SKM-1 treated with dmso at 0.1 percent for 144 hours (cell line): ENCODE measurements at regions not wholly inside any gene's neighbourhood (a gene's known extent, or its start where the extent isn't known, plus 50 kb on each side); places are given as distances from the start of the nearest gene placed in this dataset.

ENCODE experiments used
- DNase-seq: peaks from one replicate; lab custom pipeline; 2025; ENCODE audit not compliant: unreplicated experiment; lab: John Stamatoyannopoulos, UW

DNA sequence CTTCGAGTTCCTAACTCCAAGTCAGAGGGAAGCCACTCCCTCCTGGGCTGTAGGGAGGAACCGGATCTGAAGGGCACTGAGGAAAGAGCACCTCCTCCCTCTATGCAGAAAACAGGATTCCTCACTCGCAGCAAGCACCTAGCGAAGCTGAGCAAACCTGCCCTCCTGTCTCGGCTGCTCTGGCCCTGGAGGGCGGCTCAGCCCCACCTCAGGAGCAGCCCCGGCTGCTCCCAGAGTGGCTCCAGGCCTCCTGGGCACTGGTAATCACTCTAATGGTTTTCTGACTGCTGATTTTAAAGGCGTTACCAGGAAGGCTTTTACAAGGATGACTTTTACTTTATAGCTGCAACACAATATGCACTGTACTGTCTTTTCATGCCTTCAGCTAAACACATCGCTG lies 312.5 kb downstream of the TEX29 start:
- no peak for DNase-seq

DNA sequence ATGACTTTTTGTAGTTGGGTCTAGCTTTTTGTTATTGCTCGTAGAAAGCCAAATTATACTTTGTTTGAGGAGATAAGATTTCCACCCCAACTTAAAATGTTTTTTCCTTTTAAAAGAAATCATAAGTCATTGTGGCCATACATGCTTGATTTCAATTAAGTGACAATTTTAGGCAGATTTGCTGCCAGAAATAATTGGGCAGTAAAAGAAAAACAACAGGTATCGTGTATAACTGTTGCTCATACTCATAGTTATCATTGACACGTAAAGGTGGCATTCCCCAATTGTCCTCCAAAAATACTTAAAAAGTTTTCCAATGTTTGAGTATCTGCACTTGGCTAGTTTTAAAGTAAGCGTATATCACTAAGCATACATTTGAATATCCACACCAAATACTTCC lies 313.0 kb downstream of the TEX29 start:
- DNase-seq, result no peak

DNA sequence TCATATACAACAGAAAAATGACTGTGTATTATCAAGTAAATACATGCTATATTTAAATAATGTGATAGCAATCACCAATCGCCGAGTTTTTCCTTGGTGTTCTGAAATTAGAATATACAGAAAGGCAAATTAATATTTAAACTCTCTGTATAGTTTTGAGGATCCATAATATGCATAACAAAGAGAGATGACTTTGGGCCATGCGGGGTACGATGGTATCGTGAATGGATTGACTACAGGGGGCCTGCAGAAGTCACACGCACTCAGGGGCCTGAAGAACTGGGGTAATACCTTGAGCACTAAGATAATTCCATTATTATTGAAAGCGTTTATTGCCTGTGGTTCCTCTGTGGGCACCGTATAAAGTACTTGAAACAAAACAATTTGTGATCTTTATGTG lies 314.0 kb downstream of the TEX29 start:
- DNase-seq, result no peak

DNA sequence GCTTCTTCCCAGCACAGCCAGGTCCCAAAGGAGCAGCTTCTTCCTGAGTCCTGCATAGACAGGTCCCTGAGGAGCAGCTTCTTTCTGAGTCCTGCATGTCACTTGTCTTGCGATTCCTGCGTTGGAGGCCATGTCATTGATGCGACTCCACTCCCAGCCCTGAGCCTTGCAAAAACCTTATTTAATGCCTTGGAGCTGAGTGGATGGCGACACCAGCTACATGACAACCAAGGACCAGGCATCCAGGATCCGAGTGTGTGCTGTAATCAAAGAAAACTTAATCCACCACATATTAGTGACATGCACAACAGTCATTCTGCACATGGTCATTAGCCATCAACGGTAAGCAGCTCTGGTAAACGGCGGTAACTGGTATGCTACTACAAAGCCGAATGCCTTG lies 315.8 kb downstream of the TEX29 start:
- DNase-seq, result no peak

DNA sequence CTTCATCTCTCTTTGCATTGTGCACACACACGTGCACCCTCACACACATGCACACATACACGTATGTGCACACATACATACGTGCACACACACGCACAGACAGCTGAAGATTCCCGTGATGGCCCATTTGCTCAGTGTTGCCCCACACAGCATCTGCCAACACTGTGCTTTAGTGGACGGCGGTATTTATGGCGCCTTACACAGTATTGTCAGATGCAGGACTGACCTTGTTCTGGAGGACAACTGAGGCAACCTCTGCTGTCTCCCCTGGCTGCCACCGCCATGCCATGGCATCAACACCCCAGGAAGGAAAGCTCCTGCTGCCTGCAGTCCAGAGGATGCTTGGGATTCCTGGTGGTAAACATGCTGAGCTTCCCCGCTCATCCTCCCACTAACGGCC lies 316.4 kb downstream of the TEX29 start:
- DNase-seq, result no peak

DNA sequence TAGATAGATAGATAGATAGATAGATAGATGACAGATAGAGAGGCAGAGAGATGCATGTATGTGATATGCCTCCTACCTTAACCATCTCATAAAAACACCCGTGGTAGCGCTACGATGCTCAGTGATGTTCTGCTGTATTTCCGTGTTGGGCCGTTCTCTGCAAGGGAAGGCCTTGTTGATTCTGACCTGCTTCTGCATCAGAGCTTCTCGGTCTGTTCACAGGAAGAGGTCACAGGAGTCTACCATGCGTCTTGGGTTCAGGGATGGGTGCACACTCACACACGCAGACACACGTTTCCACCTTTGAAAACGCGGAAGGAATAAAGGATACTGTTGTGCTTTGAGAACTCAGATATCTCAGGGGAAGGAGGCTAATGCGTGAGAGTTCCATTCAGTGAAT lies 316.9 kb downstream of the TEX29 start:
- no peak for DNase-seq

DNA sequence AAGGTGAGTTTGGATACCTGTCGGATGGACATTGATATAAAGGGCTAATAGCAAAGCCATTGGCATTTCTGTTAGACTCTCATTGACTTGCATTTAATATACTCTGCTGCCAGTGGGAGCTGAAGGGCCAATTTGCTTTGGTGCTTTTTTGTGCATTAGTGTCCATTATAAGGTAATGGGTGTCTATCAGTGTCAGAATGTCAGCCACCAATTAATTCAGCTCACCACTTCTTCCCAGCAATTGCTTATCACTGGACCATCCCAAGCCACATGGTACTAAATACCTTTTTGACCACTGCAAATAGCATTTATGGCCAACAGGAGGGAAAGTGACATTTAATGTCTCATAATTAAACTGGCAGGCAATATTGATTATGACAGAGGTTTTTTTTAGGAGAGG lies 317.8 kb downstream of the TEX29 start:
- DNase-seq, result no peak

DNA sequence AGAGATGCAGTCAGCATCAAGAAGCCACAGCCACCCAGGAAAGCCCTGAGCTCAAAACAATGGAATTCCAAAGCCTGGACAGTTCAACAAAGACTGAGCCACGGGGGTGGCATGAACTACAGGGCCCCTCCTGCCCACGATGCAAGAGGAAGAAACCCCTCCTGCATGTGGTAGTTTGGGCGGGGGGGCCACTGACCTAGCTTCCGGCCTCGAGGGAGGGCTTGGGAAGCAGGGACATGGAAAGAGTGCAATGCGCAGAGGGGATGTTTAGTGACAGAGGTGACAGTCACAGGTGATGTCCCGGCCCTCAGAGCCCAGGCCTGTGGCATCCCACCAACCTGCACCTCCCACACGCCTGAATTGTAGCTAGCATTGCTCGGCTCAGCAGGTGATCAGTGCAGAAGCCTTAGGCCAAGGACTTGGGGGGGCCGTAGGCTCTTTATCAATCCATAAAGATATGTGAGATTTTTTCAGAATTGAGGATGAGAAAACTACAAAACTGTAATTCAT lies 318.8 kb downstream of the TEX29 start:
- DNase-seq, result no peak

DNA sequence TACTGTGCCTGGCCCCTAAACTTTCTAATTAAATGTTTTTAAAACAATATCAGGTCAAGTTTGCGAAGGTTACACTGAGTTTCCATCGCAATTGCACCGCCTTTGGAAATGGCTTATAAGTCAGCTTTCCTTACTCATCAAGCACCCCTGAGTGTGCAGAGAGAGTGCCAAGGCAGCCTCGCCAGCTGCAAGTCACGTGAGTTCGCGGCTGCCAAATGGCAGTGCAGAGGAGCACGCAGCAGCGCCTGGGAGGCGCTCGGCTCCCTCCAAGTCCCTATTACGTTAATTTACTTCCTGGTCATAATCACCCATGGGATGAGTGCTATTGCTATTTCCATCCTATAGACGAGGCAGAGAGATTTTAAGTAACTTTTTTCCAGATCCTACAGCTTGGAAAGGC lies 319.6 kb downstream of the TEX29 start:
- DNase-seq, result no peak

DNA sequence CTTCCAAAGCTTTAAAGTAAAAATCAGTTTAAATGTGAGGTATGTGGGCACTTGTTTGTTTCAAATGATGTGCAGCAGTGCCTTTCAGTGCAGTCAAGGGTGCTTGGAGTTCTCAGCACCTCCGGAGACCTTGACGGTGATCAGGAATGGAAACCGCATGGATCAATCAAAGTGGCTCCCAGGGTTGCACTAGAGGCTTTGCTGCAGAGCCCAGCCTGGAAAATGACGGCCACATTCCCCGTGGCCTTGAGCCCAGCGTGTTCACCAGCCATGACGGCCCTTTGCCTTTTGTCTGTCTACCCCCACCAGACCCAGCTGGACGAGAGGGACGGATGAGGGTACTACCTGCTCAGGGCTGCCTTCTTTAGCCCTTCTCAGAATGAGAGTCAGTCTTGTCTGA lies 320.0 kb downstream of the TEX29 start:
- DNase-seq, result no peak

DNA sequence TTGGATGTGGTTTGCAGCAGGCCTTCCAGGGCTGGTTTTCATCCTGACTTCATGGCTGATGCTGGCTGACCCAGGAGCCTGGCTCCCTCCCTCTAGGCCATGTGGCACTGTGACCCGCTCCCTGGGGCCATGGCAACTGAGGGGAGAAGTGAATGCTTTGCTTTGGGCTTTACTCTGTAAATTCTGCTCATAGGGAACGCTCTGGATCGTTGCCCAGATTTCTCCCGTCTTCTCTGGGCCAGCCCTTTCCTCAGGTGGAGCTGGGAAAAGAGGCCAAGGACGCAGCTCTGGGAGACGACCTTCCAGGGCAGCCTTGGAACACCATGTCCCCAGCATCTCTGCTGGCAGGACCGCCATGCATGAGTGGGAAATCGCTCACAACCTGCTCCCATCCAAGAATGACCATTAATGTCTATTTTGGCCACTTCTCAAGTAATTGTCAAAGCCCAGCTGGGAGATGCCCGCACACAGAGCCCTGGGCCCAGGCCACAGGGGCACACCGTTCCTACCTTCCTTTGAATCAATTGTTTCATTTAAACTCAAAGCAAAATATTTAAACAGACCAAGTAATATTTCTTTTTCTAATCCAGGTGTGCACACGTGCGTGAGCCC lies 321.8 kb downstream of the TEX29 start:
- no peak for DNase-seq

DNA sequence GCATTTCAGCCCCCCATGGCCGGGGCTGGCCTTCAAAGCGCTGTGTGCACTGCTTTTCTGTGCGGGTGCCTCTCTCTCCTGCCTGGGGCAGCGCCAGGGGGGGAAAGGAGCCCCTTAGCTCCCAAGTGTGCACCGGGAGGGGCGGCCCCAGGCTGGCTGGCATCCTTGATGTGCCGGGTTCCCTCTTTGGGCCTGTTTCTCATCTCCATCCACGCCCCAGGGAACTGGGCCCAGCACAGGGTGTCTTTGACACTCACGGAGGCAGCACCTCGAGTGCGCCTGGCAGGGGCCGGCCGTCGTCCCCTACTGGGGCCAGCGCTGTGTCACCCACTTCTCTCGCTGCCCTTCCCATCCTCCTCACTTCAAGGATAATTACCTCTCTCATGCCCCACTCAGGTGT lies 324.3 kb downstream of the TEX29 start:
- no peak for DNase-seq

DNA sequence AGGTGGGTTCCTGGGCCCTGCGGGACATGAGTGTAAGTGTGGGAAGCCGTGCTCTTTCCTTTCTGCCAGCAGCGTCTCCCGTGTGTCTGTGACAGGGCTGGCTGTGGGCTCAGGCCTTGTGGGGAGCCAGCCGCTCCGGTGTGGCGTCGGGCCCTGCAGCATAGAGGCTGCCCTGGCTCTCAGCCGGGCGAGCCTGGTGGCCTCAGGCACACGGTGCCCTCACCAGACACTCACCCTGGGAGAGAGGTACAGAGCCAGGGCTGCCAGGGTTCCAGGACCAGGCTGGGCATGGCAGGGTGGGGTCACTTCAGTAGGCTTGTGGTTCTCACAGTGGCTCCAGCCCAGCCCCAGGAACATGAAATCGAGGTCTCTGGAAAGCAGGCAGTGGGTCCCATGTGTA lies 324.8 kb downstream of the TEX29 start:
- no peak for DNase-seq

DNA sequence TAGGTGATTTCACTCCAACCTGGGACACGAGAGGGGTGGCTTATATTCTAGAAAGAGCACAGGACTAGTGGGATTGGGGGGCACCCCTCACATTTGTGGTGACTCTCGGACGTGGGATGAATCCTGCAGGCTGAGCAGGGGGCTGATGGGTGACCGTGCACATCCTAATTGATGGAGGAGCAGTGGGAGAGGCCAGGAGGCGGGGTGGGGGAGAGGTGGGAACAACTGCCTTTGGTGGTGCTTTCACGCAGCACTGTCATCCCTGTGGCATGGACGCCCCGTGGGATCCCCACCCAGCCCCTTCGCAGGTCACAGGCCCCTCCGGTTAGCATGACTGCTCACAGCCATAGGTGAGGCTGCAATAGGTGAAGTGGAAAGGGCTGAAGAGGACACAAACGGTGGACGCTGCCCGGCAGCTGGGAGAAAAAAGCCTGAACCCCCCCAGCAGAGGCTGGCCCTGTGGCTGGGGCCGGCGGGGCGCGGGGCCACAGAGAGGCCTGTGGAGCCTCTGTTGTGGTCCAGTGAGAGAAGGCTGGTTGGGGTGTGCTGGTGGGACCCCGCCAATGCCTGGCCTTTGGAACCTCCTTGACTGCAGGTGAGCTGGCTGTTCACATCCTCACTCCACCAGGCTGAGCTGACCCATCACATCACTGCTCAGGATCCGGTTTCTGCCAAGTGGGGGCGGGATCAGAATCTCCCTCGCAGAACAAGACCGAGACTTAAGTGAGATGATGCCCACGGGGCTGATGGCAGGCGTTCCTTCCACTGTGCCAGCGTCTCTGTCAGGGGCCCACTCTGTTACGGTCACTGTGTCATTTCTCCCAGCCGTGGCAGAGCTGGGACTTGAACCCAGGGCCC lies 325.4 kb downstream of the TEX29 start:
- no peak for DNase-seq

DNA sequence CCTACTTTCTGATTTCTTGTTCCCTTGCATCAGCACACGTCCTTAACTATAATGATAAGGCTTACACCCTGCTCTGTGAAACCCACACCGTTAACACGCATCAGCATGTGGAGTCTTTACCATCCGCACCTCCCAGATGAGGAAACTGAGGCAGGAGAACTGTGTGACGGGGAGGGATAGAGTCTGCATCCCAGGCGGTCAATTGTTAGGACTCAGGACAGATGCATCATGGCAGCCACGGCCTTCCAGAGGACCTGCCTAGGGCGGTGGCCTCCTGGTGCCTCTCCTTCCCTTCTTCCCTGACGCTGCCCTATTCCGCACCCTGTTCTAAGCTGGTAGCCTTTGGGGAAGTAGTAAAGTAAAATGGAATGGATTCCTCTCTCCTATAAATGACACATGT lies 326.0 kb downstream of the TEX29 start:
- no peak for DNase-seq

DNA sequence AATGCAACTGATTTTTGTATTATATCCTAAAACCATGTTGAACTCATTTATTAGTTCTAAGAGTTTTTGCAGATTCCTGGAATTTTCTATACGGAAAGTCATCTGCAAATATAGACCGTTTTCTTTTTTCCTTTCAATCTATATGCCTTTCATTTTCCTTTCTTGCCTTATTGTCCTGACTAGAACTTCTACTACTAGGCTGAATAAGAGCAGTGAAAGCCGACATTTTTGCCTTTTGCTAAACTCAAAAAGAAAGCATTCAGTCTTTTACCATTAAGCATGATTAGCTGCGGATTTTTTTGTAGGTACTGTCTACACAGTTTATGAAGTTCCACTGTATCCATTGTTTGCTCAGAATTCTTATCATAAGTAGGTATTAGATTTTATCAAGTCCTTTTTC lies 328.4 kb downstream of the TEX29 start:
- DNase-seq, result no peak

DNA sequence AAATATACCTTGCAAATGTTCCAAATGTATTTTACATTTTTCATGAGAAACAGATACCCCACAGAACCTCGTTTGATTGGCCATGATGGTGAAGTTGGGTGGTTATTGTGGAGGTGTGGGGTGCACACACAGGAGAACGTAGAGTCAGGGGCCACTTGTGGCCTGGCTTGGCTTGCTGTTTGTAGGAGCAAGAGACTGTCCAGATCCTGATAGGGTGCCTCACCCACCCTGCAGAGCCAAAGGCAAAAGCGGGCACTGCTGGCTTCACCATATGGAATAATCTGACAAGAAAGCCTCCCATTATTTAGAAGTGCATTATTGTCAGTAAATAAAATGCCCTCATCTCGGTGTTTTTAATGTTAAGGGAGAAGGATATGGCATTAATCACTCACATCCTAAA lies 330.2 kb downstream of the TEX29 start:
- DNase-seq, result no peak

DNA sequence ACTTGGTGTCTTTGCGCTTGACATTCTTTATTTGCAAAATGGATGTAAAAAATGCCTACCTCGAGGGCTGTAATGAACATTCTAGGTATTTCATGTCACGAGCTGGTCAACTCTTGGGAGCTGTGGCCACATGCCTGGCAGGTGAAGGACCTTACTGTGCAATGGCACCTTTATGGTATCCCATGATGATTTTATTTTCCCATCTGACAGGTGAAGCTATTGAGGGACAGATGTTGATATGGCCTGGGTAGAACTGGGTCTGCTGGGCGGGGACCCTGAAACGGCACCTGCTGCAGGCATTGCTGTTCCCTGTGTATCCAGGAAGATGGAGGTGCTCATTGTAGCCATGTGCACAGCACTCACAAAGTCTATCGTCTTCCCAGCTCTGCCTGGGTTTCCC lies 332.2 kb downstream of the TEX29 start:
- DNase-seq, result no peak

DNA sequence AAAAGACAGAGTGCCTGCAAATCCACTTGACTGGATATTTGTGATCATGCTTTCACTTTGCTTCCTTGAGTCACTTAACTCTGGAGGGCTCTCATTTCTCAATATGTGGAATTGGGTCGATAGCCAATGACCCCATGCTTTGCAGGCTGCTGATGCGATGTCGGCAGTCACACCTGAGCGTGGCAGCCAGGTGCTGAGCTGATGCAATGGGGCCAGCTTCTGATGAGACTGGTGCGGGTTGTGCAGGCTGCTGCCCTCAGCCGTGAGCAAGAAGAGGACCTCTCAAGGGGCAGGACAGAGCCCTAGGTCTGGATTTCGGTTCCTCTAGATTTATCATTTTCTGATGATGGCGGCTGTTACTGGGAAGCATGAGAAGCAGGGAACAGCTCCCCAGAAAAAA lies 334.1 kb downstream of the TEX29 start:
- no peak for DNase-seq

DNA sequence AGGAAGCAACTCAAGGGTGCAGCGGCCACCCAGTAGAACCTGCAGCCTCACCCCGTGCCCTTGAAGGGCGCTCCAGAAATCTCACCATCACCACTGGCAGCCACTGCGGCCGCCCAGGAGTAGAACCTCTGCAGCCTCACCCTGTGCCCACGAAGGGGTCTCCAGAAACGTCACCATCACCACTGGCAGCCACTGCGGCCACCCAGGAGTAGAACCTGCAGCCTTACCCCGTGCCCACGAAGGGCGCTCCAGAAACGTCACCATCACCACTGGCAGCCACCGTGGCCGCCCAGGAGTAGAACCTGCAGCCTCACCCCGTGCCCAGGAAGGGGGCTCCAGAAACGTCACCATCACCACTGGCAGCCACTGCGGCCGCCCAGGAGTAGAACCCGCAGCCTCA lies 336.0 kb downstream of the TEX29 start:
- no peak for DNase-seq

DNA sequence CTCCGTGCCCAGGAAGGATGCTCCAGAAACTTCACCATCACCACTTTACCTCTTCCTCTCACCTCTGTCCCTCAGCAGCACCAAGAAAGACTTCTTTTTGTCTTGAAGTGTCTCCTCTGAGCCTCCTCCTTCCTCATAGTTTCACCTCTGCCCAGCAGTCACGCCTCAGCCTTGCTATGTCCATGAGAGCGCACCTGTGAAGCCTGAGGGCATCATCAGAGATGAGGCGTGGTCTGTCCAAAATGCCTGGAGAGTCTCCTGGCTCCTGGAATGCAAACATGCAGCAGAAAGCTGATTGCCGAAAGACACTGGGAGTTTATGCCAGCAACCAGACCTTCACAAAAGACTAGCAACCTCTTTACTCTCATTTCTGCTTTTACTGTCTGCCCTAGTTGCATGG lies 336.6 kb downstream of the TEX29 start:
- DNase-seq, result no peak
